Stimulated activated CD4-positive, alpha-beta T cell treated with anti-CD3 and anti-CD28 coated beads, TNF-alpha, amount 100 ng/mL, for 4 hours (primary cell): ENCODE measurements at regions not wholly inside any gene's neighbourhood (a gene's known extent, or its start where the extent isn't known, plus 50 kb on each side); places are given as distances from the start of the nearest gene placed in this dataset.

Experiments used
- DNase-seq, 3 experiments: peaks; one replicate each; pipeline ENCODE4 v3.0.0-alpha.2; 2020; ENCODE audit warnings: low read depth in 3 of 3

DNA sequence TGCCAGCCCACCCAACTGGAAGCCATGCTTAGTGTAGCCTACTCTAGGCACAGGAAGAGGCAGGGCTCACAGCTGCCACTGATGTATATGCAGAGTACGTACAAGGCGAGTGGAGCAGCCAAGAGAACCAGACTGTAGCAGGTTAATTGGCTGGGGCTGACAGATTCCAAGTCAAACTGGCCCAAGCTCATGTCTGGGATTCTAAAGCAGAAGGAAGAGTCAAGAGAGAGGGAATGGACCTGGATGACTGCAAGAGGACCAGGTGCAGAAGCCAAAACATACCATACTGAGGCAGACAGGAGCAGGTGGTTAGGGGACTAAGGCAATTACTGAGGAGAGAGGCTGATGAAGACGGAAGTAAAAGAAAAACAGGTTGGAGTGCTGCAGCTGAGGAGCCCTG, 51.3 kb upstream of the LRRN2 start:
- DNase-seq = no peak

DNA sequence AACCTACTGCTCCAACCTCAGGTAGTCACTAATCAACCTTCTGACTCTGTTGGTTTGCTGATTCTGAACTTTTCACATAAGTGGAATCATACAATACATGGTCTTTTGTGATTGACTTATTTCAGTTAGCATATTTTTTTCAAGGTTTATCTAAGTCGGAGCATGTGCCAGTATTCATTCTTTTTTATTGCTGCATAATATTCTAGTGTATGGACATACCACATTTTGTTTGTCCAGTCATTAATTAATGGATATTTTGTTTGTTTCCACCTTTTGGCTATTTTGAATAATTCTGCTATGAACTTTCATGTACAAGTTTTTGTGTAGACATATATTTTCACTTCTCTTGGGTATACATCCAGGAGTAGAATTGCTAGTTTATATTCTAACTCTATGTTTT, 53.0 kb upstream of the LRRN2 start:
- DNase-seq = no peak

DNA sequence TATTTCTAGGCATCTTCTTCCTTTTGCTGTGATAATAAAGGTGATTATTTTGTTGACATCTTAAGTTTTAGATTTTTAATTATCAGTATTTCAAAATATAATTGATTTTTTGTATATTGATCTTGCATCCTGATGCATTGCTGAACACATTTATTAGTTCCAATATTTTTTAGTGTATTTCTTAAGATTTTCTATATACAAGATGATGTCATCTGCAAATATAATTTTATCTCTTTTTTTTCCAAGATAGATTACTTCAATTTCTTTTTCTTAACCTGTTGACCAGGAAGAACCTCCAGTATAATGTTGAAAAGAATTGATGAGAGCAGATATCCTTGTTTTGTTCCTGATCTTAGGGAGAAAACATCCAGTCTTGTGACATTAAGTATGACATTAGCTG, 54.8 kb upstream of the LRRN2 start:
- no peak for DNase-seq

DNA sequence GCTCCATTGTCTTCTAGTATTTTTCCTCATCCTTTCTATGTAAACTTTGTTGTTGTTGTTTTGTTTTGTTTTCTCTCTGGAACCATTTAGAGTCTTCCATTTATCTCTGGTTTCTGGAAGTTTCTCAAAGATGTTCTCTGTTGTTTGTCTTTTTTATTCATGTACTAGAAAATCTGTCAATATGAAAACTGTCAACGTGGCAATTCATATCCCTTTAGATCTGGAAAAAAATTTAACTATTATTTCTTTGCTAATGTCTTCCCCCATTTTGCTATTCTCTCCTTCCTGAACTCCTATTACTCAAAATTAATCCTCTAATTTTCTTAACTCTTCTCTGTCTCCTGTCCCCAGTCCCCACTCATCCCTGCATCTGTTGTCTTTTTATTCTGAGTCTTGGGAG, 55.9 kb upstream of the LRRN2 start:
- no peak for DNase-seq

DNA sequence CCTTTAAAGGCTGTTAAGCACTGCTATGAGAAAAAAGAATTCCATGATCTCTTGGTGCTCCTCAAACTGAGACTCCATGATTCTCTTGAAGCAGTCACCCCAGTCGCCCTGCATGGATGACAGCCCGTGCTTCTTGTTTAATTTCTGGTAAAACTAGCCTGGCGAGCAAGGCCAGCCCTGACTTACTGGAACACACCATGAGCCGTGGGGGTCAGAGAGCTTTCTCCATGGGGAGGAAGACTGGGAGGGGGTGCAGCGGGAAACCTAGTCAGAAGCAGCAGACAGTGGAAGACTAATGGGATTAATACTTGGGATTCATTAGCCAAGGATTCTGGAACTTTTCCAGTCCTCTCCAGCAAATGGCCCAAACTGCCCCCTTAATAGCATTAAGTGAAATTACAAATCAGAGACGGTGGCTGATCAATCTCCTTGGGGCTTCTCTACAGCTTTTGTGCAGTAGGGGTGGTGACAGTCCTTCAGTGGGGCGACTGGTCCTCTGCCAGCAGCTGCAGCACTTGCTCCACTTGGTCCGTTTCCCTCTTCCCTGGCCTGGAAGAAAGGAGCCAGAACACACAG, 57.2 kb upstream of the LRRN2 start:
- no peak for DNase-seq

DNA sequence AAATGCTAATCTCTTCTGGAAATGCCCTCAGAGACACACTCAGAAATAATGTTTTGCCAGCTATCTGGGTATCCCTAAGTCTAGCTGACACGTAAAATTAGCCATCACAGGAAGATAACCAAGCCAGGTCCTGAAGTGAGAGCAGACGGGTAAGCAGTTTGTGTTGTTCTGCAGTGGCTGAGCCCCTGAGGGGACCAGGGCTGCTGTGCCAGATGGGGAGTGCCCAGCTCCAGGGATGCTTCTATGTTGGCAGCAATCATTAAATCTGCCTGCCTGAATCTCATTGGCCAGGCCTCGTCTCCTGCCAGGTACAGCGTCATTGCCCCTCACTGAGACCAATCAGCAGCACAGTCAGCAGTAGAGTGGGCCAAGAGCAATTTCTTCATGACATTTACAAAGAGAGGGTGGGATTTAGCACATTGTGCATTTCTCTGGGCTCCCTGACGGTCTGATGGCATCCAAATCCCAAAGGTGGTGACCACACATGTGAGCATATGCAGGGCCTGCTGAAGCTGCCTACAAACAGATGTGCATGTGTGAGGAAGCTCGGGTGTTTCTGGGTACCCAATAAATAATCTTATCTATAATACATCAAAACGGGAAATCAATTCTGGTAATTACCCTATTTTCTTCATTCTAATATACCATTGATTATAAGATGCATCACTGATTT, 58.7 kb upstream of the LRRN2 start:
- no peak for DNase-seq

DNA sequence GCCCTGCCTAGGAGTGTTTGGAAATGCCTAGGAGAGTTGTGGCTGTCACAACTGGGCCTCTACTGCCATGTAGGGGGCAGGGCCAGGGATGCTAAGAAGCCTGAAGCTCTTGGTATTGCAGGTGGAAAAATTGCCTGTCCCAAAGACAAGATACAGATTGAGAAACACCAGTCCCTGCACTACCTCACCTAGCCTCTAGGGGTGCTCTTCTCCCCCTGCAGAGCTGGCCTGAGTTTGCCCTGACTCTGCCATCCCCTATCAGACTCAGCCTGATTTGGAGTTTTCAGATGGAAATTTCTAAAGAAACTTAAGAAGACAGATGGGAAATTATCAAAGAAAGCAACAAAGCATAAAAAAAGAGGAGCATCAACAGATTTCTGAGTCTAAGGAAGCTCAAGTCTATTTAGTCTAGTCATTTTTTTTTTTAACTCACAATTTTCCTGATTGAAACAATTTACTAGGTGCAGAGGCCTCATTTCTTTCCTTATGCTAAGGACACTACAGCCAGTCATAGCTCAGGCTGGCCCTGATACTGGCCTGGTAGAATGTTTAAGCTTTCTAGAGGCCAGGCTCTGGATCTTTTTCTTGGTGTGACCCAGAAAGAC, 61.4 kb upstream of the LRRN2 start:
- DNase-seq = peak; percentile 13 to 26 (median 13)

DNA sequence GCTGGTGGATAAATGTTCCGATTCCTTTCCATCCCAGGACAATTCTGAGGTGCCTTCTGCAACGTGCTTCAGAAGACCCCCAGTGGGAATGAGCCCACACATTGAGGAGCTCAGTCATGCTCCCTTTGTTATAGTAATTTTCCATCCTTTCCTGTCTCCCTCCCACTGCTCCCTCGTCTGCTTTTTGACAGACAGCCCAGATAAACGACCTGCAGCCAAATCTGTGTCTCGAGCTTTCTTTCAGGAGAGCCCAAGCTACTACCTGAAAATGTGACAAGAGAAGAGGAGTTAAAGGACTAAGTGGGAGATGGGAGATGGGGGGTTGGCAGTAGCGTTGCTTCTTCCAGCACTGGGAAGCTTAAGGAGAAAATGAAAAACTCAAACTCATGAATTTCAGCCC, 65.9 kb upstream of the LRRN2 start:
- no peak for DNase-seq

DNA sequence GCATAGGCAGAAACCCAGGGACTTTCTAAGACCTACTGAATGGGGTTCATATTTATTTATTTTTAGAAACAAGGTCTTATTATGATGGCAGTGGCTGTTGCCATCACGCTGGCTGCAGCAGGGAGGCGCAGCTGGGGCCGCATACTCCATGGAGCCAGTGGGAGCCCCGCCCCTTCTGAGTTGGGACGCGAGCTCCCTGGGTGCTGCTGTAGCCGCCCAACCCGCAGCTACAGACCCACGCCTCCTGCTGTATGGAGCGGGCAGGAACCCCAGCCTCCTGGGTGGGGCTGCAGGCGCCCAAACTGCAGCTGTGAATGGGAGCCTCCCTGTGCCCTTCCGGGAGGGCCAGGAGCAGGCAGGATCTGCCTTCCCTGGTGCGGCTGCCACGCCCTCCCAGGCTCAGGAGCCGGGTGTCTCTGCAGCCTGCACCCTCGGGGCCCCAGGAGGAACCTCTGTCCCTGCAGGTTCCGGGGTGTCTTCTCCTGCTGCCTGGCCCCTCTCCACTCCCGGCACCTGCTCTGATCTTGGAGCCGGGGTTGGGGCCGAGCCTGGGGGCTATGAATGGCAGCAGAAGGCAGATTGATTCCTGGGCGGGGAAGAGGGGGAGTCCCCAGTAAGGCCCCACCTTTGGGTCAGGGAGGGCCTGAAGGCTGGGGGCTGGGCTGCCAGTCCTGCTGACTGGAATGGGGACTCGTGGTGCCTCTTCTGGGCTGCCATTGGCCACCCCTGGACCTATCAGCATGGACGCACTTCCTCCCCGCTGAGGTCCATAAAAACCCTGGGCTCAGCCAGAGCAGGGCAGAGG, 66.5 kb upstream of the LRRN2 start:
- no peak for DNase-seq

DNA sequence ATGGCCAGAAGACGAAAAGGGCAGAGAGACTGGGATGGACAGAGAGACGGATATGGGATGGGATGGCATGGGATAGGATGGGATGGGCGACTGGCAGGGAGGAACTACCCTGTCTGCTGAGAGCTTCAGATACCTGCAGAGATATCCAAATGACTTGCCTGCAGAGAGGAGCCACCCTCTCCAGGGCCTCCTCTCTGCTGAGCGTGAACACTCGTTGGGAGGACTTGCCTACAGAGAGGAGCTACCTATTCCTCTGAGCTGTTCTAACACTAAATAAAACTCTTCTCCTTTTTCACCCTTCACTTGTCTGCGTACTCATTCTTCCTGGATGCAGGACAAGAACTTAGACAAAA, 67.1 kb upstream of the LRRN2 start:
- DNase-seq = no peak

DNA sequence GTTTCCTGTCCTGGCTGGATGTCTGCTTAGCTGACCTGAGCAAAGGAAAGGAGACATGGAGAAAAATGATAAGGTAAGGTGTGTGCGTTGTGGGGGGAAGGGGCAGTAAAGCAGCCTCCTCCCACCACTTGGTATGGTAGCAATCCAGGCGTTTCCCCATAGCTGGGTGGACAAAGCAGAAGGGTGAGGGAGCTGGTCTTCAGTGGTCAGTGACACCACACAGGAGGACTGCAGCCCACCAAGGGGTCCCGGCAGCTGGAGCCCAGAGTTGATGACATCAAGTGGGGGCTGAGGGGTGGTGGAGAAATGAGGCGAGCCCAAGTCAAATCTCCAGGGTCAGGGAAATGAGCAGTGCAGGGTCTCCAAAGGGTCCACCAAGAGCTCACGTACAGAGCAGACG, 69.3 kb upstream of the LRRN2 start:
- no peak for DNase-seq

DNA sequence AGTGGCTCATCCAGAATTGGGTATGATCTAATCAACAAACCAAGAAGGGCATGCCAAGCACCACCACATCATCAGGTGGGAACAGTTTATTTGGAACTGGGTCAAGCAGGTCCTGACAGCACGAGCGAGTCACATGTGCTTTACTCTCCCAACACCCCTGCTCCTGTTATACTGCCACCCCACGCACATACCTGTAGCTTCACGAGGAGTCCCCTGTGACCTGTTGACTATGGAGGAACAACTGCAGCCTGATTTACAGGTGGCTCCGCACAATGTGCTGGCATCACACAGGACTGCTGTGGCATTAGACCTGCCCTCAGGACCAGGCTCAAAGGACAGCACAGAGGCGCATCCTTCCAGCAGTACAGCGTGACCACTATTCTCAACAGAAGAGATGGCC, 70.8 kb upstream of the LRRN2 start:
- DNase-seq = no peak

DNA sequence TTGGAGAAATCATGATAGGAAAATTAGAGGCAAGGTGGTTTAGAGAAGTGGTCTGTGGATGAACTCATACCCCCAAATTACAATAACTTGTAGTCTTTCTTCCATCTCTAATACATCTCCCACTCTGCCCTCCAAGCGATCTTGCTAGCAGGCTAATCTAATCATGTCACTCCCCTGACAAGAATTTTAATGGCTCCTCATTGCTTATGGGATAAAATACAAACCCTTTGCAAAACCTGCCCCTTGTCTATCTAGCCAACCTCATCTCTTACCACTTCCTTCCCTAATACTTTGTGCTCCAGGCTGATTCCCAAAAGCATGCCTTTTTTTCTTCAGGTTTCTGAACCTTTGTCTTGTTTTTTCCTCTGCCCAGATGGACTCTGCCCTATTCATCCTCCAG, 71.3 kb upstream of the LRRN2 start:
- no peak for DNase-seq

DNA sequence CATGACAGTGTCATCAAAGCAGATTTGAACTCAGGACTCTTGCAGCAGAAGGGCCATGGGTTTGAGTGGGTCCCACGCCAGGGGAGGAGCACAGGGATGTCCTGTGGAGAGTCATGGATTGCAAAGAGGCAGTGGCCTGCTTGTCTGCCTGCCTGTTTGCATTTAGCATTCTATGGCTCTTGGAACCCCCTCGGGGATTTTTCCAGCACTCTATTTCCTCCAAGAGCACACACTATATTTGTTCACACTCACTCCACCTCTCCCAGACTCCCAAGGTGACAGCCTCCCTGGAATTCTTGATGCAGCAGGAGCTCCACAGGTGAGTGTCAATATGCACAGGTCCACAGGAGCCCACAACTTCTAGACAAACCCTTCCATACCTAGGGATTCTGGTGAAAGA, 73.1 kb upstream of the LRRN2 start:
- no peak for DNase-seq

DNA sequence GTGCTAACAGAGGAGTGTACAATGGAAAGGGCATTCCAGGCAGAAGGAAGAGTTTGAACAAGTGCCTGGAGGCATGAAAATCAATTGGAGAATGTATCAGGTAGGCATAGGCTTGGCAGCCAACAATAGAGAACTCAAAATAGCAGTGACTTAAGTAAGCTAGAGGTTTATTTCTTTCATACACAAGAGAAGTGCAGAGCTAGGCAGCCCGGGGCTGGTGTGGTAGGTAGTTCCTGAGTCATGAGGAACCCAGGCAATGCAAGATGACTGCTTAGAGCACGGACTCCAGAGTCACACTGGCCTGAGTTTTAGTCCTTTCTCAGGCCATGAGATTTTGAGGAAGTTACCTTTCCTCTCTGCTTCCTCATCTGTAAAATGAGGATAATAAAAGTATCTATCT, 74.8 kb upstream of the LRRN2 start:
- DNase-seq = no peak

DNA sequence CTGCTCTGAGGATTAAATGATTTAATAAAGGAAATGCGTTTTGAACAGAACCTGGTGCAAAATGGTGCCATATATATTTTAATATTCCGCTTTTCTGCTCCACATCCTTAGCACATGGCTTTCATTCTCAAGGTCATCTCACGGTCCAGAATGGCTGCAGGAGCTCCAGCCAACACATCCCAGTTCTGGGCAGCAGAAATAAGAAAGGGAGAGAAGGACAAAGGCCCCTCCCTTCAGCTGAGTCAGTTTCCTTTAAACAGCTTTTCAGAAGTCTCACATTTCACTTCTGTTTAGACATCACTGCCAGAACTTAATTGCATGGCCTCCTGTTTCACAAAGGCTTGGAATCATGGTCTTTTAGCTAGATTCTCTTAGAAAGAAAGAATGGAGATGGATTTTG, 75.2 kb upstream of the LRRN2 start:
- DNase-seq = no peak

DNA sequence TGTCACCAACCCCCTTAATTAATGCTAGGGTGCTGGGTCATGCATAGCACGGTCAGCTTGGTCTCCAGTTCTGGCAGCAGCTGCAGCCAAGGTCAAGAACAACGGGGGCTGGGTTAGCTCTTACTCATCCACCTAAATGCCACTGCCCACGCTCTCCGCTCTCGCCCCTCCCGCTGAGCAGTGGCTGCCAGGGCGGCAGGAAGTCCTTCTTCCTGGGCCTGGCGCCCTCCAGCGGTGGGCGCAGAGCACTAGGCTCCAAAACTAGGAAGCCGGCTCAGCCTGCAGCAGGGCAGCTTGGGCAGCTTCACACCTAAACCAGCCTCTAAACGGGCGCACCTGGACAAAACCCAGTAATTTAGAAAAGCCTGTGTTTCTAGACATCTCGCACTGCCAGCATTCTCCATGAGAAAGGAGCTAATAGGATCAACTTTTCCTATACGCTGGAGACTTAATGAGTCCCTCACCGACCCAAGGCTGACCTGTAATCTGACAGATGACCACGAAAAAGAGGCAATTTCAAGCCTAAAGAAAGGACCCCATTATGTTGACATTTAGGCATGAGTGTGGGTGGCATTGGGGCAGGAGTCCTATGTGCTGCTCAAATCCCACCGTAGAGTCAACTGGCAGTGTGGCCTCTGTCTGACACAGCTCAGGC, 78.4 kb upstream of the LRRN2 start:
- DNase-seq = peak; percentile 32 to 49 (median 43)

DNA sequence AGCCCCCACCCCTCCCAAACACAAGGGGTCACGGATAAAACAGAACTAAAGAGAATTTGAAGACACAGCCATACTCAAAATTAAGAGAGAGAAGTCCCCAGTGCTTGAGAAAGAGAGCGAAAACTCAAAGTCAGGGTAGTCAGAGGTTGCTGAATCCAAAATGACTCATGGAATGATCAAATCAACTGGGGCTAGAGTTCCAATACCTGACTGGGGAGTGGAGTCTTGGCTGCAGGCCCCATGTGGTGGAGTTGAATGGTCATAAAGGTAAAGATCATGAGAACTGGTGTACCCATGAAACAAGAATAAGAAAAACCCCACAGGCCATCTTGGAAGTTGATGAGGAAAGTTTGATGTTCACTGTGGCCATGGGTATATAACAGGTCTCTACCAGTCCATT, 84.5 kb upstream of the LRRN2 start:
- DNase-seq = no peak

DNA sequence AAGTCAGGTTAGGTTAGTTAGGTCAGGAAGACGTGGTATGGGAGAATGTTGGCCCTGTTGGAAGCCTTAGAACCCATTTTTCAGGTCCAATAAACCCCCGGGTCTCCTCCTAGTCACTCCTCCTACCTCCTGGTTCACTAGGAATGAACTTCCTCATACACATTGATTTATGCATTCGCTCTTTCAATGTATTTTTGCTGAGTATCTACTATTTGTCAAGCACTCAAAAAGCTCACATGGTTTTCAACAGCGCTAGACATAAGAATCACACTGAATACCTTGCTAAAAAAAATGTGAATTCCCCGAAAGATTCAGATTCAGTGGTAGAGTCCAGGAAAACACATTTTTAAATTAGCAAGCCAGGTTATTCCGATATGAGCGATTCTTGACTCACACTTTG, 85.8 kb upstream of the LRRN2 start:
- DNase-seq = no peak

DNA sequence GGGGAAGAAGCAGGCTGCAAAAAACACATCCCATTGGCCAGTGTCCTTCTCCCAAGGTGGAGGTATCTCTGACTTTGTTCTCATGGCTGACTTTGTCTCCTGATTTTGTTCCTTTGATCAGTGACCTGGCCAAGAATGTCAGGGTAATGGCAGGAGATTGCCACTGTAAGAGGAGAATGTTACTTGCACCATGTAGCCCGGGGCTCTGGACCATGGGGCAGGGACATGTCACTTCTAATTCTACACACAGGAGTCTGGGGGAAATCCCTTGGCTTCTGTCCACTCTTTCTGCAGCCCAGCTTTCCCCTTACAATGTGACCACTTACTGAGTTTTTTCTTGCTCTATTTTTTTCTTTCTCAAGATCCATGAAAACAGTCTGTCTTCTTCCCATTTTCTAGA, 87.7 kb upstream of the LRRN2 start:
- DNase-seq = no peak

DNA sequence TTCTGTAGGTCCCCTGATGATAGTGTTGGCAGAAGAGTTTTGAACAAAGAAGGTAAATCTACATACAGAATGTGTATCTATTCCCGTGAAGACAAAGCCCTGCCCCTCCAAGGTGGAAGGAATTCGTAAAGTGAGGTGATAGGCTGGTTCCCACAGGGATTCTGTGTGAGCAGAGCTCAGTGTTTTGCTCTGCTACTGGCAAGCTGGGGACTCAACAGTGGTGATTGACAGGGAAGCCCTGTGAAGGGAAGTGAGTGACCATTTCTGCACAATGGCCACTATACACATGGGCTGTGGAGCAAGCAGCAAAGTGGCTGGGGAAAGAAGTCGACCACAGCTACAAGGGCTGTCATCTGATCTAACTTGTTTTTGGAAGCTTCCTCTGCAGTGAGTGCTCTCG, 90.0 kb upstream of the LRRN2 start:
- no peak for DNase-seq

DNA sequence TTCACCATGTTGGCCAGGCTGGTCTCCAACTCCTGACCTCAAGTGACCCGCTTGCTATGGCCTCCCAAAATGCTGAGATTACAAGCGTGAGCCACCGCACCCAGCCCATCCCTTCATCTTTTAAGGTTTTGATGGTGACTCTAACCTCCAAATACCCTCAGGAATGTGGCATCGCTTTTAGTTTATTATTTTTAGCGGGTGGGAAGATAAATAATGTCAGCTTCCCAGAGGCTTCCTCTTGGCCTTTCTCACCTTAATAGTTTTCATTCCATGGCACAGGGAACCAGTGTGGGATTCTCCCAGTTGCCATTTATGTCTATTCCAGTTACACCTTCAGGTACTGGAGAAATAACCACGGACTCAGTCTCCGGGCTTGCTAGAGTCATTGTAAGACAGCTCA, 92.1 kb upstream of the LRRN2 start:
- no peak for DNase-seq

DNA sequence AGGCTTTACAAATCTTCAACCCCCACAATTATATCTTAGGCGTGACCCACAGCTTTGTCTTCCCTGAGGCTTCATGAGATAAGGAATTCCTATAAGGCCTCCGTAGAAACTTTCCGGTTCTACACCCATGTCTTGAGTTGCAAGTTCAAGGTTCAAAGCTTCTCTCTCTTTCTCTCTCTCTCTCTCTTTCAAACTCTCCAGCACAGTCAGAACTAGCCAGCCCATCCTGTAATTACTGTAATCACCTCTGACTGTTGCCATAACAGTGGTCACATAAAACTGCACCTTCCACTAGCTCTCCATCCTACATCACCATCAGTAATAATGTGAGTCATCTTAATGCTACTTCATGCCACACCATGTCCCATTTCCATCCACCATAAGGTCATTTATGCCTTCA, 90.0 kb upstream of the NFASC start:
- no peak for DNase-seq
